SK-N-SH (cell line): ENCODE measurements at regions not wholly inside any gene's neighbourhood (a gene's known extent, or its start where the extent isn't known, plus 50 kb on each side); places are given as distances from the start of the nearest gene placed in this dataset.

Source experiments
- CTCF ChIA-PET: fragments of 300-600, 350-600 bp; formaldehyde crosslinking; extraction: SDS; loops from one replicate; lab custom pipeline; 2021; lab: Yijun Ruan, JAX
- POLR2A ChIA-PET: fragments of 350-600 bp; sonication (Branson Sonifier 250); formaldehyde crosslinking; extraction: SDS; loops from one replicate; lab custom pipeline; 2020; ENCODE audit warnings: antibody characterized with exemption, inconsistent platforms; lab: Yijun Ruan, JAX
- DNase-seq: peaks from one replicate; pipeline ENCODE4 v3.0.0; 2012
- H2AFZ ChIP-seq: fragments of 200-600 bp; sonication (generic); 2 replicates; pipeline ENCODE4 v1.8.1; 2016; ENCODE audit warnings: antibody characterized with exemption, mild to moderate bottlenecking, low read depth
- H3F3A ChIP-seq: fragments of 200-600 bp; sonication (generic); replicated peaks from 2 replicates; pipeline ENCODE3; 2016; ENCODE audit warnings: antibody characterized with exemption, mild to moderate bottlenecking; ENCODE audit not compliant: insufficient read depth
- H3K27ac ChIP-seq, 2 experiments: fragments of 200-500 bp in 1 of 2; fragments of 200-600 bp in 1 of 2; sonication (Bioruptor generic) in 1 of 2; sonication (generic), shearing (Covaris generic) in 1 of 2; 2 replicates each; pipeline versions ENCODE4 v1.5.1 to v1.6.1; 2014 to 2016; ENCODE audit warnings: low read depth in 2 of 2, inconsistent platforms in 1 of 2, low read length in 1 of 2, mild to moderate bottlenecking in 1 of 2, mixed read lengths in 1 of 2
- H3K27me3 ChIP-seq: fragments of 200-600 bp; sonication (generic), shearing (Covaris generic); 2 replicates; pipeline ENCODE4 v1.6.1; 2016; ENCODE audit warnings: mixed run types; ENCODE audit not compliant: insufficient read depth
- H3K36me3 ChIP-seq, 2 experiments: fragments of 200-500 bp in 1 of 2; fragments of 200-600 bp in 1 of 2; sonication (Bioruptor generic) in 1 of 2; sonication (generic) in 1 of 2; replicated peaks in 1 of 2; 2 replicates each; pipeline versions ENCODE3 to v1.5.1; 2014 to 2016; ENCODE audit warnings: low read length in 1 of 2, mild to moderate bottlenecking in 1 of 2; ENCODE audit not compliant: insufficient read depth in 2 of 2, control insufficient read depth in 1 of 2
- H3K4me1 ChIP-seq, 2 experiments: fragments of 200-500 bp in 1 of 2; fragments of 200-600 bp in 1 of 2; sonication (Bioruptor generic) in 1 of 2; sonication (generic), shearing (Covaris generic) in 1 of 2; 2 replicates each; pipeline versions ENCODE4 v1.5.1 to v1.6.1; 2014 to 2016; ENCODE audit warnings: low read depth in 1 of 2, low read length in 1 of 2, mixed run types in 1 of 2; ENCODE audit not compliant: insufficient read depth in 2 of 2, control insufficient read depth in 1 of 2
- H3K4me2 ChIP-seq: fragments of 200-600 bp; sonication (generic), shearing (Covaris generic); 2 replicates; pipeline ENCODE4 v1.6.1; 2017; ENCODE audit warnings: mixed run types
- H3K4me3 ChIP-seq, 2 experiments: fragments of 200-500 bp in 1 of 2; fragments of 200-600 bp in 1 of 2; sonication (Bioruptor generic) in 1 of 2; sonication (generic), shearing (Covaris generic) in 1 of 2; 2 replicates each; pipeline versions ENCODE4 v1.5.1 to v1.8.1; 2014 to 2016; ENCODE audit warnings: low read depth in 2 of 2, inconsistent platforms in 1 of 2, low read length in 1 of 2, mild to moderate bottlenecking in 1 of 2, mixed read lengths in 1 of 2, moderate library complexity in 1 of 2
- H3K79me2 ChIP-seq: fragments of 200-600 bp; sonication (generic); 2 replicates; pipeline ENCODE4 v1.8.1; 2017; ENCODE audit warnings: mild to moderate bottlenecking; ENCODE audit not compliant: insufficient read depth
- H3K9ac ChIP-seq: fragments of 200-600 bp; sonication (generic); 2 replicates; pipeline ENCODE4 v1.6.1; 2017; ENCODE audit warnings: mixed run types
- H3K9me2 ChIP-seq: fragments of 200-600 bp; sonication (generic); 2 replicates; pipeline ENCODE4 v1.6.1; 2017; ENCODE audit warnings: mixed run types
- H3K9me3 ChIP-seq: fragments of 200-600 bp; sonication (generic); 2 replicates; pipeline ENCODE4 v1.6.1; 2017; ENCODE audit warnings: mixed run types, mild to moderate bottlenecking, moderate library complexity
- H4K20me1 ChIP-seq: fragments of 200-600 bp; sonication (generic); 2 replicates; pipeline ENCODE4 v1.6.1; 2017; ENCODE audit warnings: mild to moderate bottlenecking, mixed run types; ENCODE audit not compliant: insufficient read depth
- CTCF ChIP-seq: fragments of 200-600 bp; sonication (generic); IDR thresholded peaks from 2 replicates; pipeline ENCODE4 v1.6.1; 2017; ENCODE audit warnings: antibody characterized with exemption, mild to moderate bottlenecking, moderate library complexity
- EP300 ChIP-seq, 2 experiments: IDR thresholded peaks; 2 replicates each; pipeline versions ENCODE4 v1.4.0 to v1.6.1; 2012; ENCODE audit warnings: borderline replicate concordance in 1 of 2, low read depth in 1 of 2, low read length in 1 of 2
- EZH2phosphoT487 ChIP-seq: fragments of 200-600 bp; sonication (generic); IDR thresholded peaks from 2 replicates; pipeline ENCODE4 v1.6.1; 2017; ENCODE audit warnings: low read depth, mixed run types, mild to moderate bottlenecking, antibody characterized with exemption, moderate library complexity, borderline replicate concordance
- FOSL2 ChIP-seq: IDR thresholded peaks from 2 replicates; pipeline ENCODE4 v1.4.0; 2012; ENCODE audit warnings: low read depth, mild to moderate bottlenecking, moderate library complexity, borderline replicate concordance
- GABPA ChIP-seq: IDR thresholded peaks from 2 replicates; pipeline ENCODE4 v1.4.0; 2012; ENCODE audit warnings: low read depth, mild to moderate bottlenecking
- GATA2 ChIP-seq: sonication (generic); formaldehyde crosslinking; IDR thresholded peaks from 2 replicates; pipeline ENCODE4 v1.5.0; 2020; ENCODE audit warnings: mild to moderate bottlenecking, missing genetic modification reagents
- IRF3 ChIP-seq: fragments of 150-350 bp; IDR thresholded peaks from 2 replicates; pipeline ENCODE4 v1.6.1; 2016; ENCODE audit warnings: mild to moderate bottlenecking, low read depth, low read length
- MAX ChIP-seq: IDR thresholded peaks from 2 replicates; pipeline ENCODE4 v1.4.0; 2012; ENCODE audit warnings: low read depth
- MEF2A ChIP-seq: IDR thresholded peaks from 2 replicates; pipeline ENCODE4 v1.4.0; 2012; ENCODE audit warnings: low read depth, borderline replicate concordance
- NRF1 ChIP-seq: IDR thresholded peaks from 2 replicates; pipeline ENCODE4 v1.6.1; 2012; ENCODE audit warnings: low read depth, mild to moderate bottlenecking, low read length
- RCOR1 ChIP-seq: fragments of 150-350 bp; IDR thresholded peaks from 2 replicates; pipeline ENCODE4 v1.6.1; 2017; ENCODE audit warnings: antibody characterized with exemption, low read length
- RXRA ChIP-seq: IDR thresholded peaks from 2 replicates; pipeline ENCODE4 v1.4.0; 2012; ENCODE audit warnings: low read depth, mild to moderate bottlenecking, borderline replicate concordance
- SIN3A ChIP-seq: IDR thresholded peaks from 2 replicates; pipeline ENCODE4 v1.6.1; 2012; ENCODE audit warnings: low read depth, mild to moderate bottlenecking, low read length, moderate library complexity, borderline replicate concordance
- TEAD4 ChIP-seq: IDR thresholded peaks from 2 replicates; pipeline ENCODE4 v1.4.0; 2012; ENCODE audit warnings: mild to moderate bottlenecking, borderline replicate concordance; ENCODE audit not compliant: insufficient read depth
- YY1 ChIP-seq: IDR thresholded peaks from 2 replicates; pipeline ENCODE4 v1.4.0; 2012; ENCODE audit warnings: low read depth, mild to moderate bottlenecking
- ZBTB33 ChIP-seq: IDR thresholded peaks from 2 replicates; pipeline ENCODE4 v1.4.0; 2012; ENCODE audit warnings: low read depth, borderline replicate concordance
- WGBS: methylation state at CpG from one replicate; pipeline ENCODE4 v1.1.6; 2017; ENCODE audit warnings: low lambda C conversion rate; 5-methylcytosine and 5-hydroxymethylcytosine counted together

GRCh38 chr5:163607256-163607655 is 101.8 kb downstream of the MAT2B start:
- H3K36me3 ChIP-seq = no peaks in the 10 kb centered on the region
- H3K79me2 ChIP-seq = no peaks in the 10 kb centered on the region
- no peaks in the 10 kb centered on the region for H3K27me3 ChIP-seq
- H3K4me2 ChIP-seq = no peak overlapping the region
- no peak overlapping the region for H3K9ac ChIP-seq
- H3K4me3 ChIP-seq = no peak overlapping the region
- no peaks in the 10 kb centered on the region for H3F3A ChIP-seq
- no peak overlapping the region for H2AFZ ChIP-seq
- H3K9me3 ChIP-seq = no peaks in the 10 kb centered on the region
- no peak overlapping the region for H3K27ac ChIP-seq
- no peaks in the 10 kb centered on the region; a peak in 1 of 4 replicates for H3K4me1 ChIP-seq
- ChIA-PET POLR2A (no interaction called here), CTCF (interaction anchor here (1.1 to 1.6 kb wide), 2 partner anchors 28 to 43 kb away, joined by 3 to 4 read pairs; no protein-coding TSS in a partner anchor)
- H3K9me2 ChIP-seq = no peaks in the 10 kb centered on the region
- H4K20me1 ChIP-seq = no peaks in the 10 kb centered on the region
- 43% methylated on average over 4 of the region's 4 CpGs for WGBS
- DNase-seq = no peak
- no peak for TF ChIP-seq RCOR1
- TF ChIP-seq MEF2A = no peak
- no peak for TF ChIP-seq NRF1
- TF ChIP-seq CTCF = no peak
- TF ChIP-seq EP300 (IDR thresholded peaks at IDR 0.05; ENCODE audit: borderline replicate concordance in 1 of 2, low read depth in 1 of 2, low read length in 1 of 2) = no peak
- TF ChIP-seq FOSL2 = no peak
- no peak for TF ChIP-seq RXRA
- TF ChIP-seq YY1 = no peak
- no peak for TF ChIP-seq ZBTB33
- no peak for TF ChIP-seq GATA2 (CRISPR knock-in tag)
- TF ChIP-seq SIN3A = no peak
- no peak for TF ChIP-seq IRF3
- TF ChIP-seq MAX = no peak
- no peak for TF ChIP-seq GABPA
- TF ChIP-seq TEAD4 = no peak
- no peak for TF ChIP-seq EZH2phosphoT487
